ENCODE measurements at regions not wholly inside any gene's neighbourhood (a gene's known extent, or its start where the extent isn't known, plus 50 kb on each side); places are given as distances from the start of the nearest gene placed in this dataset.

GRCh38 chr5:92629574-92629973 is 951.4 kb downstream of the NR2F1-AS1 start:
- TF ChIP-seq CEBPB (IDR thresholded peaks at IDR 0.05): no peak
- TF ChIP-seq USF1 (IDR thresholded peaks at IDR 0.05): no peak
- no peak for TF ChIP-seq ZBTB7A (IDR thresholded peaks at IDR 0.05; ENCODE audit: low read depth)
- TF ChIP-seq EP300 (IDR thresholded peaks at IDR 0.05; ENCODE audit: borderline replicate concordance): no peak
- TF ChIP-seq FOXM1 (IDR thresholded peaks at IDR 0.05; ENCODE audit: borderline replicate concordance, low read depth): no peak
- TF ChIP-seq NFIC (IDR thresholded peaks at IDR 0.05): no peak
- TF ChIP-seq TEAD4 (IDR thresholded peaks at IDR 0.05): no peak
- no peak for TF ChIP-seq RAD21 (IDR thresholded peaks at IDR 0.05; ENCODE audit: low read depth)
- TF ChIP-seq REST (IDR thresholded peaks at IDR 0.05; ENCODE audit: low read depth): no peak
- no peak for TF ChIP-seq YY1 (IDR thresholded peaks at IDR 0.05; ENCODE audit: low read depth)
- no peak for TF ChIP-seq CREB1 (IDR thresholded peaks at IDR 0.05; ENCODE audit: low read depth)
- no peak for TF ChIP-seq TCF12 (IDR thresholded peaks at IDR 0.05; ENCODE audit: low read depth)
- TF ChIP-seq MAX (IDR thresholded peaks at IDR 0.05): no peak
- TF ChIP-seq EGR1 (IDR thresholded peaks at IDR 0.05): no peak
- no peak for TF ChIP-seq TAF1 (IDR thresholded peaks at IDR 0.05; ENCODE audit: low read depth)

- TF ChIP-seq TEAD4 (IDR thresholded peaks at IDR 0.05): no peak
- TF ChIP-seq NFIC (IDR thresholded peaks at IDR 0.05): no peak
- TF ChIP-seq CREB1 (IDR thresholded peaks at IDR 0.05; ENCODE audit: low read depth): no peak
- no peak for TF ChIP-seq ZBTB7A (IDR thresholded peaks at IDR 0.05; ENCODE audit: low read depth)
- no peak for TF ChIP-seq USF1 (IDR thresholded peaks at IDR 0.05)
- no peak for TF ChIP-seq TAF1 (IDR thresholded peaks at IDR 0.05; ENCODE audit: low read depth)
Measured at GRCh38 chr5:92629000-92629399, 952.0 kb downstream of the NR2F1-AS1 start.

- TF ChIP-seq ZBTB7A (IDR thresholded peaks at IDR 0.05; ENCODE audit: low read depth): no peak
- no peak for TF ChIP-seq NFIC (IDR thresholded peaks at IDR 0.05)
- TF ChIP-seq EP300 (IDR thresholded peaks at IDR 0.05; ENCODE audit: borderline replicate concordance): no peak
- TF ChIP-seq CREB1 (IDR thresholded peaks at IDR 0.05; ENCODE audit: low read depth): no peak
Measured at GRCh38 chr5:92627186-92627585, 953.8 kb downstream of the NR2F1-AS1 start.

DNA sequence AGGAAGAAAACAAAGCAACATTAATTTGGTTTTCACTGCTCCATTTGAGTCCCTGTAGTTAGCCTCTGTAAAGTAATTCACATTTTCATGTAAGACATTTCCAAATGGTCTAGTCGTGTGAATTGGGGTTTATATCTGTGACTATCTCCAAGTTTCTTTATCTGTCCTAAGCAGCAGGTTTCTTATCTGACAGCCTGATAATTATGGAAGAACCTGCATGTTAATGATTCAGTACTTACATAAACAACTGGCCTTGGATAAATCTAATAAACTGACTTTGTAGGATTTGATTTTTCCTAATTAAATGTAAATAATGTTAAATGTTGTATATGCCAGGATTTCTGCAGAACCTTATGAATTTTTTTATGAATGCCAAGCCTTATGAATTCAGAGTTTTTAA is 964.9 kb downstream of the NR2F1-AS1 start:
- TF ChIP-seq CEBPB (IDR thresholded peaks at IDR 0.05) (no peak), CREB1 (IDR thresholded peaks at IDR 0.05; ENCODE audit: low read depth) (no peak), YY1 (IDR thresholded peaks at IDR 0.05; ENCODE audit: low read depth) (no peak), RAD21 (IDR thresholded peaks at IDR 0.05; ENCODE audit: low read depth) (no peak), TAF1 (IDR thresholded peaks at IDR 0.05; ENCODE audit: low read depth) (no peak), FOXM1 (IDR thresholded peaks at IDR 0.05; ENCODE audit: borderline replicate concordance, low read depth) (no peak), REST (IDR thresholded peaks at IDR 0.05; ENCODE audit: low read depth) (no peak), USF1 (IDR thresholded peaks at IDR 0.05) (no peak), EP300 (IDR thresholded peaks at IDR 0.05; ENCODE audit: borderline replicate concordance) (no peak), MAX (IDR thresholded peaks at IDR 0.05) (no peak), EGR1 (IDR thresholded peaks at IDR 0.05) (no peak), TEAD4 (IDR thresholded peaks at IDR 0.05) (no peak), NFIC (IDR thresholded peaks at IDR 0.05) (no peak), TCF12 (IDR thresholded peaks at IDR 0.05; ENCODE audit: low read depth) (no peak), ZBTB7A (IDR thresholded peaks at IDR 0.05; ENCODE audit: low read depth) (no peak)

DNA sequence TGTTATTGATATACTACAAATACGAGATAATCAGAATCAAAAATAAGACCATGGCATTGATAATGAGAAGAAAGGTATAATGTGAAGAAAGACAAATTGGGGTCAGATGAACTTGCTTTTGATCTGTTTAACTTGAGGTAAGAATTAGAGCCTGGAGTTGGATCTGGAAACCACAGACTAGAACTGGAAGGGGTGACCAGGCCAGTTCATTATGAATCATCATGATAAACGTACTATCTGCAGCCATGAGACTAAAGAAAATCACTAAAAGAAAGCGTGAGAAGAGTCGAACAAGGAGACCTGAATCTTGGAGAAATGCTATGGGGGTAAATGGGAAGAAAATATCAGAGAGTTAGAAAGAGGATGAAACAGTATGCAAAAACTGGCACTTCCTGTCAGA is 967.5 kb downstream of the NR2F1-AS1 start:
- no peak for TF ChIP-seq MAX (IDR thresholded peaks at IDR 0.05)
- no peak for TF ChIP-seq REST (IDR thresholded peaks at IDR 0.05; ENCODE audit: low read depth)
- no peak for TF ChIP-seq FOXM1 (IDR thresholded peaks at IDR 0.05; ENCODE audit: borderline replicate concordance, low read depth)
- no peak for TF ChIP-seq RAD21 (IDR thresholded peaks at IDR 0.05; ENCODE audit: low read depth)
- TF ChIP-seq EP300 (IDR thresholded peaks at IDR 0.05; ENCODE audit: borderline replicate concordance): no peak
- no peak for TF ChIP-seq YY1 (IDR thresholded peaks at IDR 0.05; ENCODE audit: low read depth)
- TF ChIP-seq TCF12 (IDR thresholded peaks at IDR 0.05; ENCODE audit: low read depth): no peak
- no peak for TF ChIP-seq ZBTB7A (IDR thresholded peaks at IDR 0.05; ENCODE audit: low read depth)
- TF ChIP-seq CEBPB (IDR thresholded peaks at IDR 0.05): no peak
- TF ChIP-seq EGR1 (IDR thresholded peaks at IDR 0.05): no peak
- TF ChIP-seq TAF1 (IDR thresholded peaks at IDR 0.05; ENCODE audit: low read depth): no peak
- no peak for TF ChIP-seq CREB1 (IDR thresholded peaks at IDR 0.05; ENCODE audit: low read depth)
- no peak for TF ChIP-seq USF1 (IDR thresholded peaks at IDR 0.05)
- TF ChIP-seq NFIC (IDR thresholded peaks at IDR 0.05): no peak
- no peak for TF ChIP-seq TEAD4 (IDR thresholded peaks at IDR 0.05)
